CD4-positive, alpha-beta T cell treated with Interleukin-10 for 1 hour (primary cell): ENCODE measurements at regions not wholly inside any gene's neighbourhood (a gene's known extent, or its start where the extent isn't known, plus 50 kb on each side); places are given as distances from the start of the nearest gene placed in this dataset.
"Not testable (repeated sequence)": the region's sequence is repeated elsewhere in the genome, so short reads cannot be mapped to it uniquely, and the experiment has no call there.

ENCODE experiments used
- DNase-seq: peaks from one replicate; pipeline ENCODE4 v3.0.0-alpha.2; 2020

GRCh38 chr1:9469882-9470281, 69.4 kb upstream of the SLC25A33 start:
- not testable (repeated sequence) for DNase-seq

DNA sequence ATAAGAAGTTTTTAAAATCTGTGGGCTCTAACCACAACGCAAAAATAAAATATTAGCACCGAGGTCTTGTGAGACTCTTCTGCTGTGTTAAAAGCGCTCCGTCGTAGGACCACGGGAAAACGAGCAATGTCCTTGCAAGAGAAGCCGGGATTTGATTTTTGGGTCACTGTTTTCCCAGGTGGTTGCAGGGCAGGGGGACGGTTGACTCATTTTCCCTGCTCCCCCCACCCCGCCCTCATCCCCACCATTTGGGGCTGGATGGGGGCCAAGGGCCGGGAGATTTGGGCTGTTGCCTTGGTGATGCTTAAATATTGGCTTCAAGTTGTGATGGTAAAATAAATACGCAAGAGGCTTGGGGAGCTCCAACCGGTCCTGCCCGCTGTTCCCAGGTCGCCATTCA, 67.6 kb upstream of the SLC25A33 start:
- no peak for DNase-seq

DNA sequence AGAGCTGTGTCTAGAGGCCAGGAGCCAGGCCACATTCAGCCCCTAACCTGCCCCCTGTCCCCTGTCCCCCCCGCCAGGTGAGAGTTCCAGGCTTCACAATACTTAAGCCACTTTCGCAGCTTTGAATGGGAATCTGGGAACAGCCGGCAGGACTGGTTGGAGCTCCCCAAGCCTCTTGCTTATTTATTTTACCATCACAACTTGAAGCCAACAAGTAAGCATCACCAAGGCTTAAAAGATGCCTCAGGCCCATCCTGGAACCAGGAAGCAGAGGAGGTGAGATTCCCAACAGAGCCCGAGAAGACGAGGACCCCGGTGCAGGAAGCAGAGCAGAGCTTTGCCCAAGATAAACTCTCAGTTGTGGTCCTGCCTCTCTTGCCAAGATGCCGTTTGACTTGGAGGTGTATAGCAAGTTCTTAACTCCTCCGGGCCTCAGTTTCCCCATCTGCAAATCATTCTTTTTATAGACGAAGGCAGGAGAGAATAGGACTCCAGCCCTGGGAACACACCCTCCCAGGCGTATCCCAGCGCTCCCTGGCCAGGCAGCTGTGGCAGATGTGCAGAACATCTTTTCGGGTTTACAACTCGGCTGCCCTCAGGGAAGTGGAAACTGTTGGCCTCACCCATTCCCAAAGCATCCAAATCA, 66.8 kb upstream of the SLC25A33 start:
- no peak for DNase-seq

GRCh38 chr1:9473032-9473807, 66.0 kb upstream of the SLC25A33 start:
- DNase-seq: no peak

DNA sequence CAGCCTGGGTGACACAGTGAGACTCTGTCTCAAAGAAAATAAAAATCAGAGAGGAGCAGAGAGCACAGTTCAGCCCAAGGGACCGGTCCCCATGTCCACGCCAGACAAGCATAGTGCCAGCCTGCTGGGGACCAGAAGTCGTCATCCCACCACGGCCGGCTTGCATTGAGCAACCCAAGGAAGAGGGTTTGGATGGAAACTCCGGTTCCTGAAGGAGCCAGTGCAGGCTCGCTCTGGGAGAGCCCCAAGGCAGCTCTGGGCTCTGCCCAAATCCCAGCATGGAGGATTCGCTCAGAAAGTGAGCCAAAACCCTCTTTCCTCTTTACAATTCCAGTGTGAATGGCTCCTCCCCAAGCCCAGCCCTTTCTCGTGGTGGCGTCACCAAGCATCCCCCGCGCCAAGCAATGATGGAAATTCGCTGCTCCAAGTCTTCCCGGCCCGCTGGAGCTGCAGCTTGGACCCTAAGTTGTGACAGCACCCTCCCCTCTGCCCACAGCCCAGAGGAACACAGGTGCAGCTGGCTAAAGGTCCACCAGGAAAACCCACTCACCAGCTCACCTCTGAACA, 64.1 kb upstream of the SLC25A33 start:
- DNase-seq: no peak

GRCh38 chr1:9476790-9477463, 62.3 kb upstream of the SLC25A33 start:
- DNase-seq: no peak

GRCh38 chr1:9477535-9477934, 61.7 kb upstream of the SLC25A33 start:
- DNase-seq: no peak

DNA sequence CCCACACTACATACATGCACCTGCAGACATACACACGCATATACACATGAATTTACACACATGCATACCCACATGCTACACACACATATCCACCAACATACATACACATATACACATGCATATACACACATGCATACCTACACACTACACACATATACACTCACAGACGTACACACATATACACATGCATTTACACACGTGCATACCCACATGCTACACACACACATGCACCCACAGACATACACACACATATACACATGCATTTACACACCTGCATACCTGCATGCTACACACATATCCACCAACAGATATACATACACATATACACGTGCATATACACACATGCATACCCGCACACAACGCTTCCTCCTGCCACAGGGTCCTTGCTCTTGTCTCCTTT, 61.2 kb upstream of the SLC25A33 start:
- DNase-seq: no peak

- no peak for DNase-seq
Observed at GRCh38 chr1:9481048-9481447, 58.2 kb upstream of the SLC25A33 start.

DNA sequence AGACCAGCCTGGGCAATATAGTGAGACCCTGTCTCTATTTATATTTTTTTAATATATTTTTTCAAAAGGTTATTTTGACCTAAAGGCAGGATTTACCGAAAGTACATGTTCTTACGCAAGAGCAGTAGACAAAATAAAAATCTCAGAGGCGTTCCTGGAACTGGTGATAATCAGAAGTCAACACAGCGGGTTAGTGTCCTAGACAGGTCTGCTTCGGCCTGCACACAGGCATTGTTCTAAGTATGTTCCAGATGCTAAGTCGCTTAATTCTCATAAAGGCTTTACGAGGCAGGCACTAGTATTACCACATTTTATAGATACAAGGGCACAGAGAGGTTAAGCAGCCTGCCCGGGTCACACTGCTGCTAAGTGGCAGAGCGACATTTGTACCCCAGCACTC, 56.9 kb upstream of the SLC25A33 start:
- no peak for DNase-seq

- no peak for DNase-seq
Observed at GRCh38 chr1:9482816-9483572, 56.3 kb upstream of the SLC25A33 start.

DNA sequence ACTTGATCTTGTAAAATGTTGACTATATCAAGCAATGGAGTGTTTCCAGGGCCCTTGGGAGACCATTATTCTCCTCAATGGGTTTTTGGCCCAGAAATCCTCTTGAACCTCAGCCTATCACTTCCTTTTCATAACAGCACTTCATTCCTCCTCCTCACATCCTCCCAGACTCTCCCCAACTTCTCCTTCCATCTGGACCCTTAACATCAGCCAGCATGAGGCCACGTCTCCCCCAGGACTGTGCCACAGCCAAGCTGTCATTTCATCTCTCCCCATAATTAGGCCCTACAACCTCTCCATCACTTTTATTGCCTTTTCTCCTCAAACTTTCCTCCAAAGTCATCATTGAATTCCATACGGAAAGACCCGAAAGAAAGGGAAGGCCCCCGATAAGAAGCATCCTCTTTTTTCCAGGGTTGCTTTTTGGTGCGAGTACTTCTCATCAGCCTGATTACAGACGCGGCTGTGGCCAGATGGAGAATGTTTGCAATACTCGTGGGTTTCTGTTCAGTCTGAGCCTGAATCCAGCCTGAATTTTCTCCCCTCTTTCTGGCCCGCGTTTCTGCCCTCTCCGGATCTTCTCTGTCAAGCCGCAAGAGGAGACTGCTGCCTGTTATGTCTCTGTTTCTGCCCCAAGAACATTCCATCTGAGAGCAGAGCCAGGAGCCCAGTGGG, 52.7 kb upstream of the SLC25A33 start:
- no peak for DNase-seq
